ENCODE measurements at regions not wholly inside any gene's neighbourhood (a gene's known extent, or its start where the extent isn't known, plus 50 kb on each side); places are given as distances from the start of the nearest gene placed in this dataset.

DNA sequence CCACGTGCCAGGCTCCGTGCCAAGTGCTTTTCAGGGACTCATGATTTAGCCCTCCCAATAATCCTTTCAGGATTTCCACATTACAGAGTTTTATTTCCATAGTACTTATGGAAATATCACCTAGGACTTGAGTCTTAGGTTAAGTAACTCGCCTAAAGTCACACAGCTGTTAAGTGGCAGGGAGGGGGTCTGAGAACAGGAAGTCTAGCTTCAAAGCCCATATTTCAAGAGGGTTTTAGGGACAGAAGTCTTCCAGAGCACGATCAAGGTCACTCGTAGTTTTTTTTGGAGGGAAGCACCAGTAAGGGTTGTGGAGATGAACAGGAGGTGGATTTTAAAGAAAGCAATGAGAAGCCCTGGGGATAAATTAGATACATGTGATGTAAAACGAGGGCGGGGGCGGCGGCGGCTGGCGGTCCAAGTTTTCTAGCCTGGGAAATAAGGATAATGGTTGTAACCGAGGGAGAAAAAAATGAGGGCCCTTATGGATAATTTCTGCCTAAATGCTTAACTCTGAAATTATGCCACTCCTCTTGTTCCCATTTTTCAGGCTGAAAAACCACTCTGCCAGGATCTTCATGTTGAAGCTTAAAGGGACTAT lies 192.6 kb upstream of the FOXN3 start:
- peaks cover 0 to 5% (median 0%) of the 10 kb centered on the region in 9 donors for H3K36me3 ChIP-seq
- peaks cover 0 to 40% (median 22%) of the 10 kb centered on the region in 12 donors for H3K4me1 ChIP-seq
- H3K9me3 ChIP-seq: peaks cover 0 to 13% (median 1%) of the 10 kb centered on the region in 12 donors
- H3K27me3 ChIP-seq: no peaks in the 10 kb centered on the region
- no peak overlapping the region for H3K27ac ChIP-seq
- no peak for DNase-seq
- intact Hi-C loops (cut with DNase I): loop anchor here in 3 of 10 donors (10.0 kb wide), 3 partner anchors 135 to 205 kb away; partner anchors contain the start of gene FOXN3 (in 1 of the 3)
- 73 to 75% (median 73%) methylated on average over 12 of the region's 12 CpGs for WGBS, 4 donors
- TF ChIP-seq, protein P1, sequence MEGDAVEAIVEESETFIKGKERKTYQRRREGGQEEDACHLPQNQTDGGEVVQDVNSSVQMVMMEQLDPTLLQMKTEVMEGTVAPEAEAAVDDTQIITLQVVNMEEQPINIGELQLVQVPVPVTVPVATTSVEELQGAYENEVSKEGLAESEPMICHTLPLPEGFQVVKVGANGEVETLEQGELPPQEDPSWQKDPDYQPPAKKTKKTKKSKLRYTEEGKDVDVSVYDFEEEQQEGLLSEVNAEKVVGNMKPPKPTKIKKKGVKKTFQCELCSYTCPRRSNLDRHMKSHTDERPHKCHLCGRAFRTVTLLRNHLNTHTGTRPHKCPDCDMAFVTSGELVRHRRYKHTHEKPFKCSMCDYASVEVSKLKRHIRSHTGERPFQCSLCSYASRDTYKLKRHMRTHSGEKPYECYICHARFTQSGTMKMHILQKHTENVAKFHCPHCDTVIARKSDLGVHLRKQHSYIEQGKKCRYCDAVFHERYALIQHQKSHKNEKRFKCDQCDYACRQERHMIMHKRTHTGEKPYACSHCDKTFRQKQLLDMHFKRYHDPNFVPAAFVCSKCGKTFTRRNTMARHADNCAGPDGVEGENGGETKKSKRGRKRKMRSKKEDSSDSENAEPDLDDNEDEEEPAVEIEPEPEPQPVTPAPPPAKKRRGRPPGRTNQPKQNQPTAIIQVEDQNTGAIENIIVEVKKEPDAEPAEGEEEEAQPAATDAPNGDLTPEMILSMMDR (IDR thresholded peaks at IDR 0.05): no peak
- TF ChIP-seq POLR2A (IDR thresholded peaks at IDR 0.05): no peak
- H3K4me3 ChIP-seq: no peak overlapping the region
- no peak for ATAC-seq

DNA sequence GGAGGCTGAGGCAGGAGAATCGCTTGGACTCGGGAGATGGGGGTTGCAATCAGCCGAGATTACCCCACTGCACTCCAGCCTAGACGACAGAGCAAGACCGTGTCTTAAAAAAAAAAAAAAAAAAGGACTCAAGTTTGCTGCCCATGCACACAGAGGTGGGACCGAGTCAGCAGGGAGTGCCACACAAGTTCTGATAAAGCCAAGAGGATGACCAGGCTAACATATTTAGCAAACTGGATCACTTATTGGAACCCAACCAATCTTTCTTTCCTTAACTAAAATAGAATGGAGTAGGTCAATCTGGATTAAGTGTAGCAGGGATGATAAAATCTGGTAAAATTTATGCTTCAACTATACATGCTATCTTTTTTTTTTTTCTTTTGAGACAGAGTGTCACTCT lies 190.4 kb upstream of the FOXN3 start:
- ATAC-seq: peak in 3 of 4 donors; percentile 44 to 72 (median 49)
- Histone ChIP-seq H3K9me3 (peaks cover 0 to 17% (median 1%) of the 10 kb centered on the region in 12 donors), H3K27ac (peak overlapping the region in 1 of 12 donors; percentile 1), H3K27me3 (no peaks in the 10 kb centered on the region), H3K36me3 (peaks cover 0 to 5% (median 0%) of the 10 kb centered on the region in 9 donors), H3K4me3 (no peak overlapping the region), H3K4me1 (peaks cover 0 to 43% (median 14%) of the 10 kb centered on the region in 12 donors)
- intact Hi-C loops (cut with DNase I): no loop called here
- WGBS, 4 donors: 67 to 81% (median 76%) methylated on average over 6 of the region's 6 CpGs
- DNase-seq: no peak
- no peak for TF ChIP-seq POLR2A (IDR thresholded peaks at IDR 0.05)
- TF ChIP-seq, protein P1 (IDR thresholded peaks at IDR 0.05): no peak

DNA sequence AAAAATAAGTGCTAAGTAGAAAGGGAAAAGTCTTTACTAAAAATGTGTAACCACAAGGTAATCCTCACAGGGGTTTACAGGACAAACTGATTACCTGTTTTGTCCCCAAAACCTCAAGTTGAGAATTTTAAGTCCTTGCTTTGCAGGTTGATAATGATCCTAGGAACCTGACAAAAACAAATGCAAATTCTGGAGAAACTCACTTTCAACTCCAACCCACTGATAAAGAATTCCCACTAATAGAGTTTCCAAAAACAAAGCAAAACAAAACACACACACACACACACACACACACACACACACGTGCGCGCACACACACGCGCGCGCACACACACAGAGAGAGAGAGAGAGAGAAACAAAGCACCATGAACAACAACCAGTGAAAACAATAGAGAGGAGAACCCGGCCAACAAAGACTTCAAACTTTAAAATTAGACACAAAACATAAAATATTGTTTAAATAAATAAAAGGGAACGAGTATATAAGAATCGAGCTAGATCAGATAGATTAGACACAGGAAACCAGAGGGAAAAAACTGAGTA lies 187.0 kb upstream of the FOXN3 start:
- intact Hi-C loops (cut with DNase I): loop anchor here in 2 of 10 donors (5.0 kb wide), 2 partner anchors 52 to 187 kb away; partner anchors contain the start of gene FOXN3 (in 1 of the 2)
- no peak overlapping the region for H3K4me3 ChIP-seq
- DNase-seq (no peak), ATAC-seq (no peak)
- peak overlapping the region in 5 of 12 donors; percentile 1 to 52 (median 11) for H3K27ac ChIP-seq
- TF ChIP-seq POLR2A (IDR thresholded peaks at IDR 0.05): no peak
- TF ChIP-seq, protein P1 (IDR thresholded peaks at IDR 0.05): no peak
- peaks cover 5 to 48% (median 24%) of the 10 kb centered on the region in 12 donors for H3K4me1 ChIP-seq
- peaks cover 0 to 30% (median 12%) of the 10 kb centered on the region in 12 donors for H3K9me3 ChIP-seq
- 57 to 66% (median 63%) methylated on average over 10 of the region's 10 CpGs for WGBS, 4 donors
- H3K27me3 ChIP-seq: no peaks in the 10 kb centered on the region
- H3K36me3 ChIP-seq: no peaks in the 10 kb centered on the region

Measured in heart left ventricle (tissue), 16 donors.